K562 (cell line): ENCODE measurements at regions not wholly inside any gene's neighbourhood (a gene's known extent, or its start where the extent isn't known, plus 50 kb on each side); places are given as distances from the start of the nearest gene placed in this dataset.

ENCODE experiments used
- ATAC-seq: fragments of 200-7000 bp; cut with Tn5 transposase; 3 replicates; pipeline ENCODE4 v1.9.1; 2020; ENCODE audit warnings: moderate library complexity
- BruUV-seq: library from RNA; stranded (reverse); fragments of 400-500 nt; replicated peaks from 2 replicates; lab custom pipeline; 2021; lab: Mats Ljungman, UMichigan
- CTCF ChIA-PET: fragments of 300-600 bp; formaldehyde crosslinking; extraction: SDS; loops from one replicate; lab custom pipeline; 2021; ENCODE audit warnings: low intra/inter-chr PET ratio; lab: Yijun Ruan, JAX
- POLR2A ChIA-PET: fragments of 300-600, 350-650 bp; sonication (Branson Sonifier 250); formaldehyde crosslinking; extraction: SDS; loops from one replicate; lab custom pipeline; 2021; ENCODE audit warnings: antibody characterized with exemption, inconsistent platforms; lab: Yijun Ruan, JAX
- DNase-seq, 4 experiments: peaks; one replicate each; pipeline versions ENCODE4 v3.0.0 to v3.0.0-alpha.2; 2011 to 2018; ENCODE audit warnings: low spot score in 3 of 4, mixed read lengths in 3 of 4; ENCODE audit errors: extremely low read depth in 1 of 4
- FAIRE-seq: peaks from 2 replicates; lab custom pipeline; 2011; peaks lifted over from hg19 to GRCh38; lab: Jason Lieb, UNC
- H2AFZ ChIP-seq: 2 replicates; pipeline ENCODE4 v1.6.0; 2011; ENCODE audit warnings: low read depth, low read length, control low read depth, inconsistent platforms
- H3K27ac ChIP-seq: fragments of 200-600 bp; 3 replicates; pipeline ENCODE4 v1.8.0; 2011; ENCODE audit warnings: low read depth, mild to moderate bottlenecking, control low read depth, inconsistent platforms, low read length, moderate library complexity, mixed read lengths; ENCODE audit errors: extremely low read depth
- H3K27me3 ChIP-seq, 2 experiments: fragments of 300-600 bp in 1 of 2; 2 replicates in 1 of 2; 3 replicates in 1 of 2; pipeline versions ENCODE4 v1.6.0 to v1.8.0; 2011; ENCODE audit warnings: inconsistent platforms in 2 of 2, low read length in 2 of 2, mild to moderate bottlenecking in 1 of 2, mixed read lengths in 1 of 2, moderate library complexity in 1 of 2; ENCODE audit not compliant: control insufficient read depth in 2 of 2, insufficient read depth in 2 of 2
- H3K36me3 ChIP-seq: fragments of 300-600 bp; 3 replicates; pipeline ENCODE4 v1.8.0; 2011; ENCODE audit warnings: mild to moderate bottlenecking, low read length, inconsistent platforms; ENCODE audit not compliant: control insufficient read depth, insufficient read depth
- H3K4me1 ChIP-seq, 2 experiments: fragments of 200-600 bp in 1 of 2; replicated peaks in 1 of 2; 2 replicates in 1 of 2; 3 replicates in 1 of 2; pipeline versions ENCODE4 v1.5.1 to v1.8.0; 2011; ENCODE audit warnings: inconsistent platforms in 2 of 2, low read length in 2 of 2, mild to moderate bottlenecking in 1 of 2, mixed read lengths in 1 of 2, moderate library complexity in 1 of 2; ENCODE audit not compliant: control insufficient read depth in 2 of 2, insufficient read depth in 2 of 2
- H3K4me2 ChIP-seq: 2 replicates; pipeline ENCODE4 v1.6.1; 2011; ENCODE audit warnings: low read length, control low read depth, inconsistent platforms, mixed read lengths; ENCODE audit not compliant: insufficient read depth
- H3K4me3 ChIP-seq: fragments of 200-600 bp; sonication (generic), shearing (Covaris generic); 2 replicates; pipeline ENCODE4 v1.5.1; 2016; ENCODE audit warnings: control low read depth, inconsistent platforms
- H3K79me2 ChIP-seq: fragments of 200-600 bp; 3 replicates; pipeline ENCODE4 v1.8.0; 2011; ENCODE audit warnings: low read length, inconsistent platforms; ENCODE audit not compliant: control insufficient read depth, insufficient read depth
- H3K9ac ChIP-seq, 2 experiments: 2 replicates each; pipeline versions ENCODE4 v1.6.0 to v1.6.1; 2011; ENCODE audit warnings: low read depth in 2 of 2, low read length in 2 of 2, control low read depth in 1 of 2, inconsistent platforms in 1 of 2, mild to moderate bottlenecking in 1 of 2, mixed read lengths in 1 of 2; ENCODE audit not compliant: insufficient read depth in 1 of 2
- H3K9me1 ChIP-seq: one replicate; pipeline ENCODE4 v1.6.0; 2011; ENCODE audit warnings: inconsistent platforms, mild to moderate bottlenecking, low read length, moderate library complexity; ENCODE audit not compliant: control insufficient read depth, insufficient read depth
- H3K9me3 ChIP-seq: replicated peaks from 2 replicates; pipeline ENCODE4 v1.5.1; 2011; ENCODE audit warnings: low read depth, low read length, inconsistent platforms; ENCODE audit not compliant: control insufficient read depth, insufficient read depth
- H4K20me1 ChIP-seq: replicated peaks from 2 replicates; pipeline ENCODE4 v1.6.1; 2011; ENCODE audit warnings: low read length, inconsistent platforms, mixed read lengths; ENCODE audit not compliant: control insufficient read depth, insufficient read depth
- CREB5 ChIP-seq: fragments of 250-450 bp; sonication (Bioruptor Pico); IDR thresholded peaks from 2 replicates; pipeline ENCODE4 v1.5.0; 2020; ENCODE audit warnings: mild to moderate bottlenecking
- GABPA ChIP-seq: fragments of 200-800 bp; sonication (Bioruptor generic); conservative IDR thresholded peaks from 2 replicates; pipeline ENCODE4 v1.6.1; 2016; ENCODE audit warnings: low read depth, missing genetic modification characterization, missing compliant biosample characterization
- HES1 ChIP-seq: fragments of 450-650 bp; IDR thresholded peaks from 2 replicates; pipeline ENCODE4 v1.6.1; 2016; ENCODE audit warnings: low read depth, mild to moderate bottlenecking, moderate library complexity
- MTA1 ChIP-seq: fragments of 450-650 bp; IDR thresholded peaks from 2 replicates; pipeline ENCODE4 v1.6.1; 2017; ENCODE audit warnings: borderline replicate concordance
- MYC ChIP-seq, 2 experiments: fragments of 250-450 bp in 1 of 2; sonication (Bioruptor Pico) in 1 of 2; IDR thresholded peaks; 2 replicates each; pipeline versions ENCODE4 v1.5.1 to v1.6.1; 2012 to 2021; ENCODE audit warnings: low read depth in 2 of 2, borderline replicate concordance in 1 of 2, improper control_type of control experiment in 1 of 2, low read length in 1 of 2, mild to moderate bottlenecking in 1 of 2, moderate library complexity in 1 of 2
- NR2C1 ChIP-seq, 2 experiments: fragments of 450-650 bp; IDR thresholded peaks; 2 replicates each; pipeline ENCODE4 v1.6.1; 2017; ENCODE audit warnings: mild to moderate bottlenecking in 2 of 2, antibody characterized with exemption in 1 of 2, inconsistent platforms in 1 of 2, missing compliant biosample characterization in 1 of 2, missing genetic modification characterization in 1 of 2
- PHTF2 ChIP-seq: fragments of 250-450 bp; sonication (Bioruptor Pico); IDR thresholded peaks from 2 replicates; pipeline ENCODE4 v1.5.0; 2021; ENCODE audit warnings: mild to moderate bottlenecking
- POLR2B ChIP-seq: fragments of 450-650 bp; IDR thresholded peaks from 2 replicates; pipeline ENCODE4 v1.6.1; 2018; ENCODE audit warnings: low read depth; ENCODE audit not compliant: partially characterized antibody
- PTRF ChIP-seq: fragments of 450-650 bp; IDR thresholded peaks from 2 replicates; pipeline ENCODE4 v1.6.1; 2016; ENCODE audit warnings: mild to moderate bottlenecking, missing genetic modification characterization, missing compliant biosample characterization
- RHOXF2B ChIP-seq: fragments of 250-450 bp; sonication (Bioruptor Pico); conservative IDR thresholded peaks from 2 replicates; pipeline ENCODE4 v1.5.1; 2021
- SP1 ChIP-seq: sonication (generic); formaldehyde crosslinking; IDR thresholded peaks from 2 replicates; pipeline ENCODE4 v1.8.1; 2022; ENCODE audit warnings: mild to moderate bottlenecking, missing genetic modification reagents
- STAG1 ChIP-seq: sonication (generic); formaldehyde crosslinking; IDR thresholded peaks from 2 replicates; pipeline ENCODE4 v1.5.0; 2020; ENCODE audit warnings: missing genetic modification reagents, borderline replicate concordance
- ZFP1 ChIP-seq: fragments of 450-650 bp; formaldehyde crosslinking; IDR thresholded peaks from 2 replicates; pipeline ENCODE4 v1.4.0; 2020; ENCODE audit warnings: mild to moderate bottlenecking, mixed read lengths
- WGBS: fragments of 100-300 bp; shearing (Covaris generic); methylation state at CpG from one replicate; pipeline ENCODE4 v1.1.6; 2016; ENCODE audit warnings: low coverage, mixed read lengths; ENCODE audit not compliant: insufficient coverage; ENCODE audit errors: missing lambda C conversion rate; 5-methylcytosine and 5-hydroxymethylcytosine counted together
- in situ Hi-C: fragments of 300-500 bp; cut with MboI; formaldehyde crosslinking; loops from 4 replicates; pipeline ENCODE4 v1.15.0; 2018; ENCODE audit warnings: inconsistent platforms, mixed read lengths
- intact Hi-C: fragments of 100-400 bp; cut with micrococcal nuclease; formaldehyde crosslinking; loops from 2 replicates; pipeline ENCODE4 v1.14.2; 2022
- TF ChIP-seq, protein P1 (sequence below): sonication (generic); formaldehyde crosslinking; IDR thresholded peaks from 2 replicates; pipeline ENCODE4 v1.8.0; 2022; ENCODE audit warnings: mild to moderate bottlenecking, missing genetic modification reagents, borderline replicate concordance
- TF ChIP-seq, protein P2 (sequence below): sonication (generic); formaldehyde crosslinking; IDR thresholded peaks from 2 replicates; pipeline ENCODE4 v1.8.0; 2022; ENCODE audit warnings: mild to moderate bottlenecking, missing genetic modification reagents
- TF ChIP-seq, protein P3 (sequence below): fragments of 250-450 bp; sonication (Bioruptor Pico); IDR thresholded peaks from 2 replicates; pipeline ENCODE4 v1.8.0; 2022; ENCODE audit warnings: moderate library complexity, mild to moderate bottlenecking, inconsistent platforms
- TF ChIP-seq, protein P4 (sequence below): sonication (generic); formaldehyde crosslinking; IDR thresholded peaks from 2 replicates; pipeline ENCODE4 v1.8.0; 2022; ENCODE audit warnings: missing genetic modification reagents, mild to moderate bottlenecking, moderate library complexity, borderline replicate concordance

- in situ Hi-C loops (no loop called here), intact Hi-C loops (no loop called here)
- Histone ChIP-seq H3K9me1 (no peaks in the 10 kb centered on the region), H3K27me3 (no peaks in the 10 kb centered on the region), H3K9me3 (no peaks in the 10 kb centered on the region), H3K9ac (no peak overlapping the region), H4K20me1 (no peaks in the 10 kb centered on the region), H3K79me2 (no peaks in the 10 kb centered on the region), H3K36me3 (no peaks in the 10 kb centered on the region), H3K4me2 (no peak overlapping the region), H3K4me3 (no peak overlapping the region), H3K4me1 (no peaks in the 10 kb centered on the region), H2AFZ (no peak overlapping the region), H3K27ac (no peak overlapping the region)
- DNase-seq (no peak), ATAC-seq (no peak), FAIRE-seq (no peak)
- 0% methylated on average over 2 of the region's 2 CpGs for WGBS
- BruUV-seq = no TSS peak
- TF ChIP-seq RHOXF2B (CRISPR knock-in tag) = no peak
- no peak for TF ChIP-seq PHTF2
- TF ChIP-seq STAG1 (CRISPR knock-in tag) = no peak
- no peak for TF ChIP-seq NR2C1 (IDR thresholded peaks at IDR 0.05)
- no peak for TF ChIP-seq NR2C1 (tag; IDR thresholded peaks at IDR 0.05)
- no peak for TF ChIP-seq HES1
- TF ChIP-seq, protein P1, sequence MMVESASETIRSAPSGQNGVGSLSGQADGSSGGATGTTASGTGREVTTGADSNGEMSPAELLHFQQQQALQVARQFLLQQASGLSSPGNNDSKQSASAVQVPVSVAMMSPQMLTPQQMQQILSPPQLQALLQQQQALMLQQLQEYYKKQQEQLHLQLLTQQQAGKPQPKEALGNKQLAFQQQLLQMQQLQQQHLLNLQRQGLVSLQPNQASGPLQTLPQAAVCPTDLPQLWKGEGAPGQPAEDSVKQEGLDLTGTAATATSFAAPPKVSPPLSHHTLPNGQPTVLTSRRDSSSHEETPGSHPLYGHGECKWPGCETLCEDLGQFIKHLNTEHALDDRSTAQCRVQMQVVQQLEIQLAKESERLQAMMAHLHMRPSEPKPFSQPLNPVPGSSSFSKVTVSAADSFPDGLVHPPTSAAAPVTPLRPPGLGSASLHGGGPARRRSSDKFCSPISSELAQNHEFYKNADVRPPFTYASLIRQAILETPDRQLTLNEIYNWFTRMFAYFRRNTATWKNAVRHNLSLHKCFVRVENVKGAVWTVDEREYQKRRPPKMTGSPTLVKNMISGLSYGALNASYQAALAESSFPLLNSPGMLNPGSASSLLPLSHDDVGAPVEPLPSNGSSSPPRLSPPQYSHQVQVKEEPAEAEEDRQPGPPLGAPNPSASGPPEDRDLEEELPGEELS (CRISPR knock-in tag) = no peak
- TF ChIP-seq PTRF (tag) = no peak
- no peak for TF ChIP-seq CREB5 (CRISPR knock-in tag)
- TF ChIP-seq, protein P2, sequence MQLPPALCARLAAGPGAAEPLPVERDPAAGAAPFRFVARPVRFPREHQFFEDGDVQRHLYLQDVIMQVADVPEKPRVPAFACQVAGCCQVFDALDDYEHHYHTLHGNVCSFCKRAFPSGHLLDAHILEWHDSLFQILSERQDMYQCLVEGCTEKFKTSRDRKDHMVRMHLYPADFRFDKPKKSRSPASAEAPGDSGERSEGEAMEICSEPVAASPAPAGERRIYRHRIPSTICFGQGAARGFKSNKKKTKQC = no peak
- no peak for TF ChIP-seq ZFP1 (CRISPR knock-in tag)
- no peak for TF ChIP-seq SP1 (CRISPR knock-in tag)
- TF ChIP-seq MYC (IDR thresholded peaks at IDR 0.05; ENCODE audit: low read depth, low read length) = no peak
- TF ChIP-seq MYC (CRISPR knock-in tag; IDR thresholded peaks at IDR 0.05; ENCODE audit: borderline replicate concordance, low read depth) = no peak
- no peak for TF ChIP-seq POLR2B
- TF ChIP-seq GABPA (tag) = no peak
- TF ChIP-seq MTA1 = no peak
- TF ChIP-seq, protein P3, sequence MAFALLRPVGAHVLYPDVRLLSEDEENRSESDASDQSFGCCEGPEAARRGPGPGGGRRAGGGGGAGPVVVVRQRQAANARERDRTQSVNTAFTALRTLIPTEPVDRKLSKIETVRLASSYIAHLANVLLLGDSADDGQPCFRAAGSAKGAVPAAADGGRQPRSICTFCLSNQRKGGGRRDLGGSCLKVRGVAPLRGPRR = no peak
- TF ChIP-seq, protein P4, sequence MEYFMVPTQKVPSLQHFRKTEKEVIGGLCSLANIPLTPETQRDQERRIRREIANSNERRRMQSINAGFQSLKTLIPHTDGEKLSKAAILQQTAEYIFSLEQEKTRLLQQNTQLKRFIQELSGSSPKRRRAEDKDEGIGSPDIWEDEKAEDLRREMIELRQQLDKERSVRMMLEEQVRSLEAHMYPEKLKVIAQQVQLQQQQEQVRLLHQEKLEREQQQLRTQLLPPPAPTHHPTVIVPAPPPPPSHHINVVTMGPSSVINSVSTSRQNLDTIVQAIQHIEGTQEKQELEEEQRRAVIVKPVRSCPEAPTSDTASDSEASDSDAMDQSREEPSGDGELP (CRISPR knock-in tag) = no peak
- ChIA-PET POLR2A (interaction anchor here (0.7 kb wide), 1 partner anchor 236 kb away, joined by 3 read pairs; no protein-coding TSS in a partner anchor), CTCF (no interaction called here)
Measured at GRCh38 chr12:72209086-72209485, 63.1 kb upstream of the TRHDE start.
